Tibial nerve (tissue), 4 donors: ENCODE measurements at regions not wholly inside any gene's neighbourhood (a gene's known extent, or its start where the extent isn't known, plus 50 kb on each side); places are given as distances from the start of the nearest gene placed in this dataset.
"Not testable (repeated sequence)": the region's sequence is repeated elsewhere in the genome, so short reads cannot be mapped to it uniquely, and the experiment has no call there.

ENCODE experiments used
- DNase-seq, 2 donors: peaks; one replicate each; pipeline ENCODE4 v3.0.0-alpha.2; 2019; ENCODE audit warnings: low spot score in 2 of 2
- H3K27ac ChIP-seq, 4 donors: fragments of 200-600 bp; sonication (generic) in 3 of 4; one replicate each; pipeline ENCODE4 v1.5.1; 2017 to 2019; ENCODE audit warnings: mild to moderate bottlenecking in 1 of 4
- H3K27me3 ChIP-seq, 2 donors: fragments of 200-600 bp; sonication (generic) in 1 of 2; one replicate each; pipeline versions ENCODE4 v1.5.1 to v1.6.0; 2017 to 2019
- H3K36me3 ChIP-seq, 3 donors: fragments of 200-600 bp; sonication (generic); one replicate each; pipeline ENCODE4 v1.5.1; 2018 to 2019
- H3K4me1 ChIP-seq, 4 donors: fragments of 200-600 bp; sonication (generic) in 3 of 4; one replicate each; pipeline ENCODE4 v1.5.1; 2017 to 2019
- H3K4me3 ChIP-seq, 4 donors: fragments of 200-600 bp; sonication (generic) in 3 of 4; one replicate each; pipeline ENCODE4 v1.5.1; 2017 to 2019; ENCODE audit warnings: mild to moderate bottlenecking in 1 of 4, moderate library complexity in 1 of 4
- H3K9me3 ChIP-seq, 4 donors: fragments of 200-600 bp; sonication (generic) in 3 of 4; one replicate each; pipeline ENCODE4 v1.5.1; 2017 to 2019
- CTCF ChIP-seq, 5 experiments: fragments of 200-600 bp in 3 of 5; fragments of 450-650 bp in 2 of 5; sonication (generic) in 3 of 5; IDR thresholded peaks; one replicate each; pipeline ENCODE4 v1.5.1; 2016 to 2019; ENCODE audit warnings: antibody characterized with exemption in 5 of 5, mild to moderate bottlenecking in 3 of 5, moderate library complexity in 2 of 5
- EP300 ChIP-seq, 2 donors: sonication (generic); formaldehyde crosslinking; IDR thresholded peaks; one replicate each; pipeline ENCODE4 v1.6.1; 2017; ENCODE audit warnings: antibody characterized with exemption in 2 of 2, mild to moderate bottlenecking in 1 of 2
- POLR2A ChIP-seq, 2 donors: fragments of 450-650 bp; IDR thresholded peaks; one replicate each; pipeline ENCODE4 v1.6.1; 2017; ENCODE audit warnings: antibody characterized with exemption in 2 of 2, mild to moderate bottlenecking in 2 of 2, moderate library complexity in 2 of 2
- WGBS, 2 donors: methylation state at CpG; one replicate each; pipeline ENCODE4 v1.1.5; 2018; 5-methylcytosine and 5-hydroxymethylcytosine counted together

GRCh38 chrX:150094996-150095395 is 156.7 kb upstream of the EOLA2 start:
- Histone ChIP-seq H3K4me3 (no peak overlapping the region), H3K27ac (no peak overlapping the region), H3K9me3 (no peaks in the 10 kb centered on the region), H3K36me3 (no peaks in the 10 kb centered on the region), H3K4me1 (no peaks in the 10 kb centered on the region), H3K27me3 (no peaks in the 10 kb centered on the region)
- no peak for TF ChIP-seq CTCF (IDR thresholded peaks at IDR 0.05)
- no peak for TF ChIP-seq EP300 (IDR thresholded peaks at IDR 0.05)
- TF ChIP-seq POLR2A (IDR thresholded peaks at IDR 0.05), result no peak
- no peak for DNase-seq

GRCh38 chrX:150099316-150099715 is 161.0 kb upstream of the EOLA2 start:
- no peak for DNase-seq
- no peaks in the 10 kb centered on the region for H3K4me1 ChIP-seq
- no peaks in the 10 kb centered on the region for H3K9me3 ChIP-seq
- H3K27ac ChIP-seq, result no peak overlapping the region
- no peaks in the 10 kb centered on the region for H3K27me3 ChIP-seq
- no peaks in the 10 kb centered on the region for H3K36me3 ChIP-seq
- no peak for TF ChIP-seq EP300 (IDR thresholded peaks at IDR 0.05)
- no peak for TF ChIP-seq POLR2A (IDR thresholded peaks at IDR 0.05)
- TF ChIP-seq CTCF (IDR thresholded peaks at IDR 0.05), result no peak
- WGBS, 2 donors, result 32 to 35% methylated on average over 2 of the region's 2 CpGs
- no peak overlapping the region for H3K4me3 ChIP-seq

GRCh38 chrX:150100261-150100660 is 162.0 kb upstream of the EOLA2 start:
- 69 to 70% methylated on average over 2 to 3 of the region's 3 CpGs for WGBS, 2 donors
- Histone ChIP-seq H3K36me3 (no peaks in the 10 kb centered on the region), H3K9me3 (no peaks in the 10 kb centered on the region), H3K4me1 (no peaks in the 10 kb centered on the region), H3K4me3 (no peak overlapping the region), H3K27me3 (no peaks in the 10 kb centered on the region), H3K27ac (no peak overlapping the region)
- no peak for DNase-seq
- TF ChIP-seq CTCF (IDR thresholded peaks at IDR 0.05) (no peak), POLR2A (IDR thresholded peaks at IDR 0.05) (no peak), EP300 (IDR thresholded peaks at IDR 0.05) (no peak)

GRCh38 chrX:150118476-150118875 is 180.2 kb upstream of the EOLA2 start:
- no peak overlapping the region for H3K27ac ChIP-seq
- H3K36me3 ChIP-seq, result no peaks in the 10 kb centered on the region
- TF ChIP-seq POLR2A (IDR thresholded peaks at IDR 0.05) (no peak), EP300 (IDR thresholded peaks at IDR 0.05) (no peak), CTCF (IDR thresholded peaks at IDR 0.05) (no peak)
- H3K4me1 ChIP-seq, result no peaks in the 10 kb centered on the region
- WGBS, 2 donors, result 78 to 83% methylated on average over 7 of the region's 7 CpGs
- H3K27me3 ChIP-seq, result no peaks in the 10 kb centered on the region
- no peak for DNase-seq
- no peak overlapping the region for H3K4me3 ChIP-seq
- H3K9me3 ChIP-seq, result no peaks in the 10 kb centered on the region

GRCh38 chrX:150119323-150119722 is 181.0 kb upstream of the EOLA2 start:
- H3K4me1 ChIP-seq, result no peaks in the 10 kb centered on the region
- no peaks in the 10 kb centered on the region for H3K27me3 ChIP-seq
- H3K9me3 ChIP-seq, result no peaks in the 10 kb centered on the region
- no peak overlapping the region for H3K27ac ChIP-seq
- H3K36me3 ChIP-seq, result no peaks in the 10 kb centered on the region
- no peak overlapping the region for H3K4me3 ChIP-seq
- no peak for TF ChIP-seq EP300 (IDR thresholded peaks at IDR 0.05)
- TF ChIP-seq CTCF (IDR thresholded peaks at IDR 0.05), result no peak
- TF ChIP-seq POLR2A (IDR thresholded peaks at IDR 0.05), result no peak
- no peak for DNase-seq
- WGBS, 2 donors, result 70 to 75% methylated on average over 1 to 2 of the region's 2 CpGs

GRCh38 chrX:150125045-150125444 is 186.8 kb upstream of the EOLA2 start:
- H3K27ac ChIP-seq, H3K9me3 ChIP-seq, H3K4me1 ChIP-seq, H3K36me3 ChIP-seq, H3K27me3 ChIP-seq, H3K4me3 ChIP-seq, DNase-seq: not testable (repeated sequence)
- 91 to 100% methylated on average over 2 of the region's 2 CpGs for WGBS, 2 donors
